RPMI8226 (cell line): ENCODE measurements at regions not wholly inside any gene's neighbourhood (a gene's known extent, or its start where the extent isn't known, plus 50 kb on each side); places are given as distances from the start of the nearest gene placed in this dataset.

Source experiments
- DNase-seq: peaks from one replicate; pipeline ENCODE4 v3.0.0-alpha.2; 2015

DNA sequence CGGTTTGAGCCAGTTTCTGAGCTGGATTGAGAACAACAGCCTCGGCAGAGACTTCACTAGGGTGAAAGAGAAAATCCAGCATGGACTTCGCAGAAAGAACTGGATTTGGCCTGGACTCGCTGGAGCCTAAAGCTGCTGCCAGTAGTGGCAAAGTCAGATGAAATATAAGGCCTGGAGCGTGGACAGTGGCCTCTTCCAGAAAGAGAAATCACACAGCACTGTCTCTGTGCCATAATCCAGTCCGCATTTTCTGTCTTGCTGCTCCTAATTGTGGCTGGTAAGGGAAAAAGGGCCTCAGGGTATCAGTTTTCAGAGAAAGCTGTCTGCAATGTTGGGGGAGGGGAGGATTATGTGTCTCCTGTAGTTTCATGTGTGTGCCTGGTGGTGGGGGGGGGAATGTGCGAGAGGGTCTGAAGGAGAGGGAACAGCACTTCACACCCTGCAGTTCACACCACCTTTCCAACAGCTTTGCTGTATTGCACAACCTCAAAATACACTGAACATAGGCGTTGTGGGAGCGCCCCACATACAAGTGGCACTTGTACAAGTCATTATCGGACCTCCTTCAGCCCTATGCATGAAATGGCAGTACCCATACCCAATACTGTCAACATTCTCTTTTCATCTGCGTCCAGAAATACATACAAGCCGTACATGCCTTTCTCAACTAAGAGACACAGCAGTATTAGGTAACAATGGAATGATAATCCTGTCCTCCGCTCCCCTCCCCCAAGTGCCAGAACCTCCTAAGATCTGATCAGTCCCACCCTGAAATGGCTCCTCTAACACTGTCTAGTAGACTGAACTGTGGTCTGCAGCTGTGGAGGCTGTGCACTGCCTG, 107.5 kb upstream of the ATF7IP start:
- DNase-seq: peak; percentile 75

DNA sequence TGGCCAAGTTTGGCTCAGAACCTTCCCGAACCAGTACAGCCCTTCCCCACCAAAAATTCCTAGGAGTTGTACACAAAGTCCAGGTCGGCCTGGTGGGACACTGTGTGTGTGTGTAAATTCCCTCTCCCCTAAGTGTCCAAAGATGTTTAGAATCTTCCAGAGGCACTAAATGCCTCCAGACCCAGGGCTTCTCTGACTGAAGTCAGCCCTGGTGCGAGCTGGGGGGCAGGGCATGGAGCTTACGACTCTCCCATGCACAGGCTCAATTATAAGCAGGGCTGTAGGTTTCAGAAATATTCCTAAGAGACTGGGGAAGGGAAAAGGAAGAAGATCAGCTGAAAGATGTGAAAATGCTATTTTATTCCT, 106.9 kb upstream of the ATF7IP start:
- DNase-seq: no peak

DNA sequence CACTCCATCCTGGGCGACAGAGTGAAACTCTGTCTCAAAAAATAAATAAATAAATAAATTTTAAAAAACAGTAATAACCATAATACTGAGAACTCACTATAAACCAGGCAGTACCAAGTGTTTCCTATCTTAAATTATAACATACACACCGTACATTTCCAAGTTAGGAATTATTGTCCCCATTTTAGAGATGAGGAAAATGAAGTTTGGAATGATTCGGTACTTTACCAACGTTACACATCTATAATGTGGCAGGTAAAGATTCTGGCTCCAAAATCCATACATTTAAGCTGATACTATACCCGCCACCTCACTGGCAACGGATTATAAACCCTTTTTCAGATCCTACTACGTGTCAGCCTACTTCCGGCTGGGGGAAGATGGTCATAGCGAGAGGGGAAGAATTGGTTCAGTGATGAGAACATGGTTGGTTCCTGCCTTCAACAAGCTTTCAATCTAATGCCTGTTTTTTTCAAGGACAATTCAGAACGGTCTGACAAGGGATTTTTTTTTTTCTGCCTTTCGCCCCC, 105.9 kb upstream of the ATF7IP start:
- DNase-seq: no peak

DNA sequence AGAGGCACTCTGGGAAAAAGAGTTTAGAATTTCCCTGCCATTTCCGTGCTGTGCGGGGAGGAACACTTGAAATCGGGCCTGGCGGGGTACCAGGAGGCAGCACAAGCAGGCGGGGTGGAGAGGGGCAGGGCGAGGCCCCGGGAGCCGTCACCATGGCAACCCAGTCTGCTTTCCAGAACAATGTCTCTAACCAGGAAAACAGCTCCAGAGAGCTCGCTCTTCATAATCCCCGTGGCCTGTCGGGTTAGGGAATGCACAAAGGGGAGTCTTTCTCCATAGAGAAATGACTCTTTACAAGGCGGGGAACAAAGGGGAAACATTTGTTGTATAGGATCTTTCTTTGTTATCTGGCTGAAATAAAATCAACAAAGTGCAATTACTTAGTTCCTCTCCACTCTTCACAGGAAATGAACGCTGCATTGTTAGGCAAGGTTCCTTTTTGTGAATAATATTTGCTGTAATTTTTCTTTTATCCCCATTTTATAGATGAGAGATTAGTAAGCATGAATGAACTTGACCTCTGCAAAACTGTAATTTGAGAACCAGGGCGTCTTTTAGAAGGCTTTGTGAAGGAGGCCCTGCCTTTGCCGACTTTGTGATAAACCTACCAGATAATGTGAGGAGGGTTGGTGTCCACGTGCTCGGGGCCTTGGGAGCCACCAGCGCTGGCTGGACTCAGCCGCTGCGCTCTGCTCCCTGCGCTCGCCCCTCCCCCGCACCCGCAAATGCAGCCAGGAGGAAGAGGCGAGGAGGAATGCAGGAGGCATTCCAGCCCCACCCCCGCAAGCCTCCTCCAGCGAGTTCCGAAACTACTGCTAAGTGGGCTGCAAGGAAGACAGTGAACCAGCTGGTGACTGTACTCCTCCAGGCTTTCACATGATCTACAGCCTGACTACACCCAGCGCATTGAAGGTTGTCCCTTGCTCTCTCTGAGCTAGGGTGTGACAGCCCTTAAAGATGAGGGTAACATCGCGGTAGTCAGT, 105.2 kb upstream of the ATF7IP start:
- DNase-seq: no peak

DNA sequence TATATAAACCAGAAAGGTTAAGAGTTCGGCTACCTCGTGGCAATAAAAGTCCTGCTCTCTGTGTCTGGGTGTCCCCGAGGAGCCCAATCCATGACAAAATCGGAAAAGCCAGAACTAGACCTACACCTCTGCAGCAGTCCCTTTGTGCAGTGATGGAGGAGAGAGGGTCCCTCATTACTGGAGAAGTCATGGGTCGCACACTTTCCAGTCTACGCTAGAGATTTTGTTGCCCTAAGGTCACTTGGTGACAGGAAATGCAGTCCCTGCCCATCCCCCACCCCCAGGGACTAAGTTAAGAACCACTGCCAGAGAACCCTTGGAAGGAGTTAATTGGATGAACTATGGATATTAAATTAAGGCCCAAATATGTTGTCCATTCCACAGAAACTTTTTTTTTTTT, 104.4 kb upstream of the ATF7IP start:
- DNase-seq: no peak

DNA sequence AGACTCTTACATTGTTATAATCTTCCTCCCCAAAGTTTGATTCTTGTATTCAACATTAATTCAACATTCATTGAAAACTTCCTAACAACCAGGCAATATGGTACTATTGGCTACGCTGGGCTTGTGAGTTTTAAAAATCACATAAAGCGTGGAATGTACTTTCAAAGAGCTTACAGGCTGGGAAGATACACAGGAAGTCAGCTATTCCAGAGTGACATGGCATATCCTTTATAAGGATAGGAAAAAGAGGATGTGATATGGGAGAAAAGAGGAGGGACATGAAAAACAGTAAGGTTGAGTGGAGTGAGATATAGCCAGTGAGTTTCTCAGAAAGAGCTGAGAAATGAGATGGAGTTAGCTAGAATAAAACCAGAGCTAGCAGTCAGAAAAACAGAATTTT, 103.6 kb upstream of the ATF7IP start:
- DNase-seq: no peak

DNA sequence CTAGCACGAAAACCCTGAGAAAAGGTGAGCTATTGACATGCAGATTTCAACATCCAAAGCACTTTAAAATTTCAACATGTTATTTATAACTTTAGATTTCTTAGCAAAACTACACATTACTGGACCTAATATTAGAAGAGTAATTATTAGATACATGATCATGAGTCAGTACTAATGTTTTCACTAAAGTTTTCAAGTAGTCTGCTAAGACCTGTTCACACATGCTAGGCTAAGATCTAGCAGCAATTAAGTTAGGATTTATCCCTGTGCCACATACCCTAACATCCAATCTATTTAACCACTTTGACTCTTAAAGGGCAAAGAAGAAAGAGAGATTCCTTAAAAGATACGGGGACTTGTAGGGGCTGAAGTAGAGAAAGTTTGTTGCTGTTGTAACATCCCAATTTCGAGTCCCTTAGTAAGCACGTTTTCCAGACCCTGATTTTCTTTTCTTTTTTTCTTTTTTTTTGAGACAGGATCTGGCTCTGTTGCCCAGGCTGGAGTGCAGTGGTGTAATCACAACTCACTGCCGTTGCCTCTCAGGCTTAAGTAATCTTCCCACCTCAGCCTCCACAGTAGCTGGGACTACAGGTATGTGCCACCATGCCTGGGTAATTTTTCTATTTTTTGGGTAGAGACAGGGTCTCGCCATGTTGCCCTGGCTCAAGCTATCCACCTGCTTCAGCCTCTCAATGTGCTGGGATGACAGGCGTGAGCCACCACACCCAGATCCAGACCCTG, 102.5 kb upstream of the ATF7IP start:
- DNase-seq: no peak

DNA sequence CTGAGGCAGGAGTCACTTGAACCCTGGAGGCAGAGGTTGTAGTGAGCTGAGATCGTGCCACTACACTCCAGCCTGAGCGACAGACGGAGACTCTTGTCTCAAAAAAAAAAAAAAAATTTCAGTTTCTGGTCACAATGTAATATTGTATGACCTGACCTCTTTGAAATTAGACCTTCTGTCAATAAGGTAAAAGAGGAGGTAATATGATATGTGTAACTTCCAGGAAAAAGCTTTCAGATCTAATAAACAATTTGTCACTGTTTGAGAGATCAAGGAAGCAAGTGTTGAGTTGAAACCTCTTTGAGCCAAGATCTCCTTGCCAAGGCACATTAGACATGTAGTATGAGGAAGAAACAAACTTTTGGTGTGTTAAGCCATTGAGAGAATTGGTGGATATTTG, 101.7 kb upstream of the ATF7IP start:
- DNase-seq: no peak

DNA sequence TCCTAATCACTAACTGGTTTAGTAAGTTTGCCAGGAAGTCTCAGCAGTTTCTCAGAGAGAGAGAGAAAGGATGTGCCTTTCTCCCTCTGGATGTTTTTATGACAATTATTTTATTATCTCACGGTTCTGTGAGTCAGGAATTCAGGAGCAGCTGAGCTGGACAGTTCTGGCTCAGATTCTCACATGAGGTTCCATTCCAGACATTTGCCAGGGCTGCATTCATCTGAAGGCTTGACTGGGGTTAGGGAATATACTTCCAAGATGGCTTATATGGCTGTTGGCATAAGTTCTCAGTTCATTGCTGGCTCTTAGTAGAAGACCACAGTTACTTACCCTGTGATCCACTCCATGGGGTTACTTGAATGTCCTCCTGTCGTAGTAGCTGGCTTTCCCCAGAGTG, 101.2 kb upstream of the ATF7IP start:
- no peak for DNase-seq

DNA sequence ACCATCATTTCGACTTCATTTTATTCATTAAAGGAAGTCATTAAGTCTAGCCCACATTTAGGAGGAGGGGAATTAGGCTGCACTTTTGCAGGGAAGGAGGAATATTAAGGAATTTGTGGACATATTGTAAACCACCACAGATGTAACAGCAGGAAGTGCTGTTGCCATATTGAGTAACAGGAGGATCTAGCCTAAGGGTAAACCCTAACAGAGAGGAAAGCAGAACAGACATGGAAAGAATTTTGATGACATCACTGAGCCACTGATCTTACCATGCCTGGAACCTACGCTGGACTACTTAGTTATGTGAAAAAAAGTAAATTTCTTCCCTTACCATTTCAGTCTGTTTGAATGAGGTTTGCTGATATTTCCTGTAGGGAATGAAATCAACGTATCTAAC, 100.7 kb upstream of the ATF7IP start:
- DNase-seq: no peak

DNA sequence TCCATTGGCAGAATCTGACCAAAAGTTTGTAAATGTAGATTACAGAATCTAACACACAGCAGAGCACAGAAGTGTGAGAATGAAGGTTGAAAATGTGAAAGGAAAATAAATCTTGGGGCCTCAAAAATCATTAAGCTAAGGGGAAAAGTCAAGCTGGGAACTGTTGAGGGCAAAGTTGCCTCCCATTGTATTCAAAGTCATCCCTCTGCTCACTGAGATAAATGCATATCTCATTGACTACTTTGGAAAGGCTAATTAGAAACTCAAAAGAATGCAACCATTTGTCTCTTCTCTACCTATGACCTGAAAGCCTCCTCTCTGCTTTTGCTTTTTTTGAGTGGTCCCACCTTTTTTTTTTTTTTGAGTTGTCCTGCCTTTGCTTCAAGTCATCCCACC, 97.4 kb upstream of the ATF7IP start:
- DNase-seq: no peak

DNA sequence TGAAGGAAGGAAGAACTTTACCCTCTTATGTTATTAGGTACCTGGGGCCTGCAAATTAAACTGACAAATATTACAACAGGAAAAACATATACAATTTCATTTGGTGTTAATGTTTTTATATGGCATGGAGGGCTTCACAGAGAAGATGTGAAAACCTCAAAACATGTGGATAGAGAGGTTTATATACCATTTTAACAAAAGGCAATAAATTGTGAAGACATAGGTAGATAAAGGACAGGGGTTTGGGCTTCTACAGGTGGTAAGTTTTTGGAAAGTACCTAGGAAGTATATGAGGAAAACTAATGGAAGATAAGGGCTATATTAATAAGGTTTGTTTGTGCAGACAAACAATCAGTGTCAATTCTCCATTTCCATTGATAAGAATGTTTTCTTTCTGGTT, 95.1 kb upstream of the ATF7IP start:
- no peak for DNase-seq

DNA sequence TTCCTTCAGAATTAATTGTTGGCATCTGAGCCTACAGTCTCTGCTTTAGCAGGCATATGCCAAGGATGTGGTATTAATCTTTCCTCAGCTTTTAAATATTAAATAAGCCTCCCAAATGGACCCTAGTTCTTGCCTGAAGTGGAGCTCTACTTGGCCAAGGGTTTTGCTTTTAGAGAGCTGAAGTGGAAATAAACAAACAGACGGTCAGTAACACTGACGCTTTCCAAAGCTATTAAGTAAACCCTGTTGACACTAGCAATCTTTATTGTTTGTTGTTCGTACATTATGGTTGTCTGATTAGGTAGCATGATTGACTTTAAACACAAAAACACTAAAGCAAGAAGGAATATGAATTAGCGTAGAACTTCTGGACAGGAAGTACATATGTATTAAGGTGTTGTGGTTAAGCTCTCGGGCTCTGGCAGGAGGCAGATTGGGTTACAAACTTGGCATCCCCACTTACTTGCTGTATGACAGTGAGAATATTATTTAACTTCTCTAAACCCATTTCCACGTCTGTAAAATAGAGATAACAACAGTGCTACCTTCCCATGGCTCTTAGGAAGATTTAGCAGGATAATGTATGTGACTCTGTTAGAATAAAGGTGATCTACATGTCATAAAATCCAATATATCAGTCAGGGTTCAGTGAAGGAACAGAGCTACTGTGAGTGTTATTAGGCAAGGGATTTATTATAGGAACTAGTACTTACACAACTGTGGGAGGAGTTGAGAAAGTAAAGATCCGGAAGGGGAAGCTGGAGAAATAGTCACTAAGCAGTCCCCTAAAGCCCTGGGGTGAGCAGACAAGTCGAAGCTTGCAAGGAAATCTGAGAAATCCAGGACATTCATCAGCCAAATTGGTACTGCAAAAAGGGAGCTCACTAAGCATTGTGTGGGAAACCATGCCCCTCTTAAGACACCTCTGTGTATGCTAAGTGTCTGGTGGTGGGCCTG, 92.2 kb upstream of the ATF7IP start:
- no peak for DNase-seq

DNA sequence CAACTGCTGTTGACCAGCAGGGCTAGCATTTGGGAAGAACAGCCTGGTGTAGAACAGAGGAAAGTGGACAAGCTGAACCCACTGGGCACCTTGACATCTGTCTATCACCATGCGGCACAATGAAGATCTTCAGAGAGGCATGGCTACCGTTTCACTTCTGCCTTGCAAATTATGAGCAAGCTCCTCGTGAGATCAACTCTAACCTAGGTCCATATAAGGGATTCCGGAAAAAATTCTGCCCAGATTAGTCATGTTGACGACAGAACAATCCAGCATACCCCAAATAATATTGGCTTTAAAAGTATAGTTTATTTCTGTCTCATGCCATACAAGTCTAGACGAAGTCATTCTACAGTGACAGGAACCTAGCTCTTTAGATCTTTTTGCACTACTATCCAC, 91.6 kb upstream of the ATF7IP start:
- DNase-seq: no peak

DNA sequence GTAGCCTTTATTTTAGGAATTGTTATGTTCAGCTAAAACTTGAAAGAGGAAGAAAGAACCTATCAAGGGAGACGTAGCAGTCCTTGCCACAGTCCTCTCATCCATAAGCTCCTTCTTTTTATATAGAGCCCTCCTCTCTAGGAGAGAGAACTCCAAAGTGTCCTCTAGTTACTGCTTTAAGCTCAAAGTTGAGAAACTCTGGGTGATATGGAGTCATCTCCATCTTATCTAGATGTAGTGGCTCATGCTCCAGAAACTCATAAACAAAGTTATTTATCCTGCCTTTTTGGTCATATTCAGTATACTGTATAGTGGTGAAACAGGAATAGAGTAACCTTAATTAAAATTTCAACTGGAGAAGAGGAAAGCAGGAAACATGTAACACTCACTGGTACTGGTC, 90.4 kb upstream of the ATF7IP start:
- no peak for DNase-seq

DNA sequence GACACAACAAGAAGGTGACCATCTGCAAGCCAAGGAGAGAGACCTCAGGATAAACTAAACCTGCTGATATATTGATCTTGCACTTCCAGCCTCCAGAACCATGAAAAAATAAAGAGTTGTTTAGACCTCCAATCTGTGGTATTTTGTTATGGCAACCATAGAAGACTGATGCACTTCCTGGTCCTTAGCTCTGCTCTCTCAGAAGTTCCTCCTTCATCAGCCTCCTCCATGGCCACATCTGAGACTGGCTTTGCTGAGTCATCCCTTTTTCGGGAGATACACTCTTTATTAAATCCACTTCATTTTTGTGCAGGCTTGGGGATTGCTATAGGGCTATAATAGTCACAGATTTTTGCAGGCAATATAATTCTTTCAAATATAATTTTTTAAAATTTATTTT, 89.6 kb upstream of the ATF7IP start:
- DNase-seq: peak; percentile 42

DNA sequence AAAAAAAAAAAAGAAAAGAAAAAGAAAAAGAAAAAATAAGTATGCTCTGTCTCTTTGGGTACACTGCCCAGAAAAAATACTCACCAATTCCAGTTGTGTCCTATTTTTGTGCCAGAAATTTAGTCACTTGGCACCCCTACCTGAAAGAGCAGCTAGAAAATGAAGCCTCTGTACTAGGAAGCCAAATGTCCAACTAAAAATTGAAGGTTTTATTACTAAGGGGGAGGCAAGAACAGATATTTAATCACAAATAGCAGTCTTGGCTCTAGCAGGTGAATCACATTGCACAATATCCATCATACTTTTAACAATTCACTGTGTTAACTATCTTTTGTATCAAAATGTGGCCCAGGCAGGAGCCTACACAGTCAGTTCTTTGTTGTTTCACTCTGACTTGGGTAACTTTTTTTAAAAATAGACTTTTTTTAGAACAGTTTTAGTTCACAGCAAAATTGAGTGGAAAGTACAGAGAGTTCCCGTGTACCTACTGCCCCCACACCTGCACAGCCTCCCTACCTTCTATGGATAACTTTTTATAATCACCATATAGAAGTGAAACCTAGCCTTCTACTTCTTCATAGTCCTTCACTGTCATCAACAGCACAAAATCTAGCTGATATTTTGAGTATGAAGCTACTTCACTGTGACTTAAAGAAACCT, 87.1 kb upstream of the ATF7IP start:
- no peak for DNase-seq

DNA sequence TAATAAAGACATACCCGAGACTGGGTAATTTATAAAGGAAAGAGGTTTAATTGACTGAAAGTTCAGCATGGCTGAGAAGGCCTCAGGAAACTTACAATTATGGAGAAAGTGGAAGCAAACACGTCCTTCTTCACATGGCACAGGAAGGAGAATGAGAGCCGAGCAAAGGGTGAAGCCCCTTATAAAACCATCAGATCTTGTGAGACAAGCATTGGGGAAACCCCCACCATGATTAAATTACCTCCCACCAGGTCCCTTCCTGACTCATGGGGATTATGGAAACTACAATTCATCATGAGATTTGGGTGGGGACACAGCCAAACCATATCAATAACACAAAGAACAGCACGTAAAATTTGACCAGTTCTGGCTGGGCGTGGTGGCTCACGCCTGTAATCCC, 85.6 kb upstream of the ATF7IP start:
- DNase-seq: no peak

DNA sequence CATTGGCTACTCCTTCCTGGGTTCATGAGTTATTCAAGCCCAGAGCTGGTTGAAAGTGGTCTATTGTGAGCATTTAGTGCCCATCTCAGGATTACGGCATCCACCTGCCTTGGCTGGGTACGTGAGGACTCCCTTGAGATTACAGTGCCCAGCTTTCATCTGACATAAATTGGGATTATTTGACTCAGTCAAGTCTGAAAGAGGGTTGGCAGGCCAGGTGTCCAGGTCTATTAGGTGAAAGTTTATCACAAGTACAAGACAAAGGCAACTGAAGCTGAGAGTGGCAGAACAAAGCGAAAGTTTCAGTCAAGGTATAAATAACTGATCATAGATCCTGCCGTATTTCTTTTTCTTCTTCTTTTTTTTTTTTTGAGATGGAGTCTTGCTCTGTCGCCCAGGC, 84.6 kb upstream of the ATF7IP start:
- DNase-seq: no peak

DNA sequence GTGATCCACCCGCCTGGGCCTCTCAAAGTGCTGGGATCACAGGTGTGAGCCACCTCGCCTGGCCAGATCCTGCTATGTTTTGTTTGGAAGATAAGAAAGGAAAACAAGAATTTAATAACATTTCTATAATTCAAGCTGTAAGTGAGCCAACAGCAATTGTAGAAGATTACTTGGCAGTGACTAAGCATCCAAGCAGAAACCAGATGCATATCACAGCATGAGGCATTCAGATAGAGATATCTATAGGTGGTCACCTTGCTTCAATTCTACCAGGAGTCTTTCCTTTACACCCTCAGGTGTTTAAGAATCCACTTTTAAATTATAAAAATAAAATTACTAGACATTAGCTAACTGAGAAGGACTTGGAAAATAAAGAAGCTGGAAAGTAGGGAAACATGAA, 83.9 kb upstream of the ATF7IP start:
- DNase-seq: no peak

DNA sequence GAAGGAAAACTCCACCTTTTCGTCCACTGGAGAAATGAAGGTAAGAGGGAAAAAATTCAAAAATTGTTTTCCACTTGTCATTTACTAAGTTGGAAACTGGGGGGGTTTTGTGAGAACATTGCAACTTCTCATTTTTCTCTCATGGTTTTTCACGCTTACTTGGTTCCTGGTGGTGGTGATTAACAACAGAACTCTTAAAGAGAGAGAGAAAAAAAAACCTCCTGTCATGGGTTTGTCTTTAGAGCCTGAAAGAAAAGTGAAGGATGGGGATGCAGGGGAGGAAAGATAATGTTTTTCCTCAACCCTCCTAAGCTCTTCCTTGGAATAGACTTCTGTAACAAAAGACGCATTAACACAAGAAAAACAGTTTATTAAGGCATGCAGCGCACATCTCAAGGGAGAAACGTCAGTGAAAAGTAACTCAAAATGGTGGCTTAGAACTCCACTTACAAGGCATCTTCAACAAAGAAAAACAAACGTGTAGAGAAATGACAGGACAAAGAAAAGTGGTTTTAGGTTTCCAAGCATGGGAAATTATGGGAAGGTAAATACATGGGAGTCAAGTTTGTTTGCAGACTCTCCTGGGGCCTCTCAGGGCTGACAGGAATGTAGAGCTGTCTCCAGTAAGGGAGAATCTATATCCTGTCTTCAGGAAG, 81.9 kb upstream of the ATF7IP start:
- no peak for DNase-seq
